SK-N-SH (cell line): ENCODE measurements at regions not wholly inside any gene's neighbourhood (a gene's known extent, or its start where the extent isn't known, plus 50 kb on each side); places are given as distances from the start of the nearest gene placed in this dataset.

Source experiments
- CTCF ChIA-PET: fragments of 300-600, 350-600 bp; formaldehyde crosslinking; extraction: SDS; loops from one replicate; lab custom pipeline; 2021; lab: Yijun Ruan, JAX
- POLR2A ChIA-PET: fragments of 350-600 bp; sonication (Branson Sonifier 250); formaldehyde crosslinking; extraction: SDS; loops from one replicate; lab custom pipeline; 2020; ENCODE audit warnings: antibody characterized with exemption, inconsistent platforms; lab: Yijun Ruan, JAX
- DNase-seq: peaks from one replicate; pipeline ENCODE4 v3.0.0; 2012
- H2AFZ ChIP-seq: fragments of 200-600 bp; sonication (generic); 2 replicates; pipeline ENCODE4 v1.8.1; 2016; ENCODE audit warnings: antibody characterized with exemption, mild to moderate bottlenecking, low read depth
- H3F3A ChIP-seq: fragments of 200-600 bp; sonication (generic); replicated peaks from 2 replicates; pipeline ENCODE3; 2016; ENCODE audit warnings: antibody characterized with exemption, mild to moderate bottlenecking; ENCODE audit not compliant: insufficient read depth
- H3K27ac ChIP-seq, 2 experiments: fragments of 200-500 bp in 1 of 2; fragments of 200-600 bp in 1 of 2; sonication (Bioruptor generic) in 1 of 2; sonication (generic), shearing (Covaris generic) in 1 of 2; 2 replicates each; pipeline versions ENCODE4 v1.5.1 to v1.6.1; 2014 to 2016; ENCODE audit warnings: low read depth in 2 of 2, inconsistent platforms in 1 of 2, low read length in 1 of 2, mild to moderate bottlenecking in 1 of 2, mixed read lengths in 1 of 2
- H3K27me3 ChIP-seq: fragments of 200-600 bp; sonication (generic), shearing (Covaris generic); 2 replicates; pipeline ENCODE4 v1.6.1; 2016; ENCODE audit warnings: mixed run types; ENCODE audit not compliant: insufficient read depth
- H3K36me3 ChIP-seq, 2 experiments: fragments of 200-500 bp in 1 of 2; fragments of 200-600 bp in 1 of 2; sonication (Bioruptor generic) in 1 of 2; sonication (generic) in 1 of 2; replicated peaks in 1 of 2; 2 replicates each; pipeline versions ENCODE3 to v1.5.1; 2014 to 2016; ENCODE audit warnings: low read length in 1 of 2, mild to moderate bottlenecking in 1 of 2; ENCODE audit not compliant: insufficient read depth in 2 of 2, control insufficient read depth in 1 of 2
- H3K4me1 ChIP-seq, 2 experiments: fragments of 200-500 bp in 1 of 2; fragments of 200-600 bp in 1 of 2; sonication (Bioruptor generic) in 1 of 2; sonication (generic), shearing (Covaris generic) in 1 of 2; 2 replicates each; pipeline versions ENCODE4 v1.5.1 to v1.6.1; 2014 to 2016; ENCODE audit warnings: low read depth in 1 of 2, low read length in 1 of 2, mixed run types in 1 of 2; ENCODE audit not compliant: insufficient read depth in 2 of 2, control insufficient read depth in 1 of 2
- H3K4me2 ChIP-seq: fragments of 200-600 bp; sonication (generic), shearing (Covaris generic); 2 replicates; pipeline ENCODE4 v1.6.1; 2017; ENCODE audit warnings: mixed run types
- H3K4me3 ChIP-seq, 2 experiments: fragments of 200-500 bp in 1 of 2; fragments of 200-600 bp in 1 of 2; sonication (Bioruptor generic) in 1 of 2; sonication (generic), shearing (Covaris generic) in 1 of 2; 2 replicates each; pipeline versions ENCODE4 v1.5.1 to v1.8.1; 2014 to 2016; ENCODE audit warnings: low read depth in 2 of 2, inconsistent platforms in 1 of 2, low read length in 1 of 2, mild to moderate bottlenecking in 1 of 2, mixed read lengths in 1 of 2, moderate library complexity in 1 of 2
- H3K79me2 ChIP-seq: fragments of 200-600 bp; sonication (generic); 2 replicates; pipeline ENCODE4 v1.8.1; 2017; ENCODE audit warnings: mild to moderate bottlenecking; ENCODE audit not compliant: insufficient read depth
- H3K9ac ChIP-seq: fragments of 200-600 bp; sonication (generic); 2 replicates; pipeline ENCODE4 v1.6.1; 2017; ENCODE audit warnings: mixed run types
- H3K9me2 ChIP-seq: fragments of 200-600 bp; sonication (generic); 2 replicates; pipeline ENCODE4 v1.6.1; 2017; ENCODE audit warnings: mixed run types
- H3K9me3 ChIP-seq: fragments of 200-600 bp; sonication (generic); 2 replicates; pipeline ENCODE4 v1.6.1; 2017; ENCODE audit warnings: mixed run types, mild to moderate bottlenecking, moderate library complexity
- H4K20me1 ChIP-seq: fragments of 200-600 bp; sonication (generic); 2 replicates; pipeline ENCODE4 v1.6.1; 2017; ENCODE audit warnings: mild to moderate bottlenecking, mixed run types; ENCODE audit not compliant: insufficient read depth
- CHD2 ChIP-seq: fragments of 150-350 bp; IDR thresholded peaks from 2 replicates; pipeline ENCODE4 v1.6.1; 2018; ENCODE audit warnings: low read length; ENCODE audit not compliant: partially characterized antibody
- ELF1 ChIP-seq: IDR thresholded peaks from 2 replicates; pipeline ENCODE4 v1.4.0; 2012
- FOSL2 ChIP-seq: IDR thresholded peaks from 2 replicates; pipeline ENCODE4 v1.4.0; 2012; ENCODE audit warnings: low read depth, mild to moderate bottlenecking, moderate library complexity, borderline replicate concordance
- FOXM1 ChIP-seq: IDR thresholded peaks from 2 replicates; pipeline ENCODE4 v1.4.0; 2012; ENCODE audit warnings: low read depth, mild to moderate bottlenecking
- GABPA ChIP-seq: IDR thresholded peaks from 2 replicates; pipeline ENCODE4 v1.4.0; 2012; ENCODE audit warnings: low read depth, mild to moderate bottlenecking
- IRF3 ChIP-seq: fragments of 150-350 bp; IDR thresholded peaks from 2 replicates; pipeline ENCODE4 v1.6.1; 2016; ENCODE audit warnings: mild to moderate bottlenecking, low read depth, low read length
- JUND ChIP-seq: IDR thresholded peaks from 2 replicates; pipeline ENCODE4 v1.4.0; 2012
- MAX ChIP-seq: IDR thresholded peaks from 2 replicates; pipeline ENCODE4 v1.4.0; 2012; ENCODE audit warnings: low read depth
- MEF2A ChIP-seq: IDR thresholded peaks from 2 replicates; pipeline ENCODE4 v1.4.0; 2012; ENCODE audit warnings: low read depth, borderline replicate concordance
- NFIC ChIP-seq: IDR thresholded peaks from 2 replicates; pipeline ENCODE4 v1.4.0; 2012; ENCODE audit warnings: borderline replicate concordance
- RAD21 ChIP-seq: IDR thresholded peaks from 2 replicates; pipeline ENCODE4 v1.6.1; 2012; ENCODE audit warnings: mild to moderate bottlenecking, low read length
- RCOR1 ChIP-seq: fragments of 150-350 bp; IDR thresholded peaks from 2 replicates; pipeline ENCODE4 v1.6.1; 2017; ENCODE audit warnings: antibody characterized with exemption, low read length
- REST ChIP-seq: IDR thresholded peaks from 2 replicates; pipeline ENCODE4 v1.6.1; 2012; ENCODE audit warnings: mild to moderate bottlenecking, low read depth, low read length, moderate library complexity
- RXRA ChIP-seq: IDR thresholded peaks from 2 replicates; pipeline ENCODE4 v1.4.0; 2012; ENCODE audit warnings: low read depth, mild to moderate bottlenecking, borderline replicate concordance
- SIN3A ChIP-seq: IDR thresholded peaks from 2 replicates; pipeline ENCODE4 v1.6.1; 2012; ENCODE audit warnings: low read depth, mild to moderate bottlenecking, low read length, moderate library complexity, borderline replicate concordance
- SMC3 ChIP-seq: IDR thresholded peaks from 2 replicates; pipeline ENCODE4 v1.6.1; 2012; ENCODE audit warnings: low read depth, low read length, improper control_type of control experiment
- TAF1 ChIP-seq: IDR thresholded peaks from 2 replicates; pipeline ENCODE4 v1.6.1; 2012; ENCODE audit warnings: low read depth, mild to moderate bottlenecking, low read length, moderate library complexity, borderline replicate concordance
- YY1 ChIP-seq: IDR thresholded peaks from 2 replicates; pipeline ENCODE4 v1.4.0; 2012; ENCODE audit warnings: low read depth, mild to moderate bottlenecking
- WGBS: methylation state at CpG from one replicate; pipeline ENCODE4 v1.1.6; 2017; ENCODE audit warnings: low lambda C conversion rate; 5-methylcytosine and 5-hydroxymethylcytosine counted together
- TF ChIP-seq, protein P1 (sequence below): IDR thresholded peaks from 2 replicates; pipeline ENCODE4; 2012
- TF ChIP-seq, protein P2 (sequence below): fragments of 150-350 bp; IDR thresholded peaks from 2 replicates; pipeline ENCODE4 v1.6.1; 2017; ENCODE audit warnings: antibody characterized with exemption, low read length, low read depth, borderline replicate concordance

DNA sequence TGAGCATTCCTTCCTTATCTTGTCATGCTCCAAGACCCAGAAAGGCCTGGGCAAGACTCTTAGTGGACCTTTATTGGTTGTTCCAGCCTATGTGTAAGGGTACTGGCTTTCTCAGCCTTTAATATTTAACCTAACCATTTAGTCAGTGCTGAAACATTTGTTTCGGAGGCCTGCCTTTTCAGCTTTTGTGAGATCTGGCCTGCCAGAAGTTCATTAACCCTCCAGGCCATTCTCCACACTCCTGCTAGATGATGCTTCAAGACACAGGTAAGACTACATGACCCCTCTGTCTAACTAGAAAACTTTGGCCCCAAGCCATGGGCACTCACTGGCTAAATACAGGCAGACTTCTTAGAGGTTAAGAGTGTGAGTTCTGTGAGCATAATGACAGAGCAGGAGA lies 138.4 kb upstream of the ZP4 start:
- H3F3A ChIP-seq: no peaks in the 10 kb centered on the region
- H3K4me2 ChIP-seq: no peak overlapping the region
- H3K4me3 ChIP-seq: no peak overlapping the region
- H3K9me2 ChIP-seq: no peaks in the 10 kb centered on the region
- WGBS: 67% methylated on average over 1 of the region's 1 CpG
- H3K36me3 ChIP-seq: no peaks in the 10 kb centered on the region
- no peak for TF ChIP-seq RXRA
- TF ChIP-seq, protein P1, sequence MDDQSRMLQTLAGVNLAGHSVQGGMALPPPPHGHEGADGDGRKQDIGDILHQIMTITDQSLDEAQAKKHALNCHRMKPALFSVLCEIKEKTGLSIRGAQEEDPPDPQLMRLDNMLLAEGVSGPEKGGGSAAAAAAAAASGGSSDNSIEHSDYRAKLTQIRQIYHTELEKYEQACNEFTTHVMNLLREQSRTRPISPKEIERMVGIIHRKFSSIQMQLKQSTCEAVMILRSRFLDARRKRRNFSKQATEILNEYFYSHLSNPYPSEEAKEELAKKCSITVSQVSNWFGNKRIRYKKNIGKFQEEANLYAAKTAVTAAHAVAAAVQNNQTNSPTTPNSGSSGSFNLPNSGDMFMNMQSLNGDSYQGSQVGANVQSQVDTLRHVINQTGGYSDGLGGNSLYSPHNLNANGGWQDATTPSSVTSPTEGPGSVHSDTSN: no peak
- TF ChIP-seq ELF1: no peak
- no peak for TF ChIP-seq MAX
- no peak for TF ChIP-seq MEF2A
- no peak for TF ChIP-seq SIN3A
- TF ChIP-seq RCOR1: no peak
- no peak for TF ChIP-seq FOSL2
- no peak for TF ChIP-seq JUND
- TF ChIP-seq YY1: no peak
- TF ChIP-seq FOXM1: no peak
- TF ChIP-seq RAD21: no peak
- TF ChIP-seq, all 33 proteins: peak for 0
- no peaks in the 10 kb centered on the region for H3K4me1 ChIP-seq
- H3K27ac ChIP-seq: no peak overlapping the region
- H3K9me3 ChIP-seq: 0 out of 2 replicates have a peak, but pooled peaks cover 6% of the 10 kb centered on the region
- ChIA-PET CTCF (no interaction called here), POLR2A (no interaction called here)
- no peaks in the 10 kb centered on the region for H4K20me1 ChIP-seq
- H3K79me2 ChIP-seq: no peaks in the 10 kb centered on the region
- no peak overlapping the region for H3K9ac ChIP-seq
- no peaks in the 10 kb centered on the region for H3K27me3 ChIP-seq
- DNase-seq: no peak
- no peak overlapping the region for H2AFZ ChIP-seq

GRCh38 chr1:238027366-238027765 lies 136.6 kb upstream of the ZP4 start:
- Histone ChIP-seq H3K9ac (no peak overlapping the region), H3K4me2 (no peak overlapping the region), H2AFZ (no peak overlapping the region), H3K27me3 (no peaks in the 10 kb centered on the region), H4K20me1 (no peaks in the 10 kb centered on the region), H3K9me3 (0 out of 2 replicates have a peak, but pooled peaks cover 6% of the 10 kb centered on the region), H3K79me2 (no peaks in the 10 kb centered on the region), H3F3A (no peaks in the 10 kb centered on the region), H3K9me2 (no peaks in the 10 kb centered on the region), H3K27ac (no peak overlapping the region), H3K36me3 (no peaks in the 10 kb centered on the region), H3K4me1 (no peaks in the 10 kb centered on the region), H3K4me3 (no peak overlapping the region)
- ChIA-PET CTCF (interaction anchor here (1.0 kb wide), 1 partner anchor 10 kb away, joined by 3 read pairs; no protein-coding TSS in a partner anchor), POLR2A (no interaction called here)
- DNase-seq: no peak
- WGBS: 25% methylated on average over 2 of the region's 2 CpGs
- no peak for TF ChIP-seq ELF1
- no peak for TF ChIP-seq NFIC
- TF ChIP-seq SIN3A: no peak
- TF ChIP-seq, protein P1: no peak
- no peak for TF ChIP-seq FOXM1
- TF ChIP-seq, protein P2, sequence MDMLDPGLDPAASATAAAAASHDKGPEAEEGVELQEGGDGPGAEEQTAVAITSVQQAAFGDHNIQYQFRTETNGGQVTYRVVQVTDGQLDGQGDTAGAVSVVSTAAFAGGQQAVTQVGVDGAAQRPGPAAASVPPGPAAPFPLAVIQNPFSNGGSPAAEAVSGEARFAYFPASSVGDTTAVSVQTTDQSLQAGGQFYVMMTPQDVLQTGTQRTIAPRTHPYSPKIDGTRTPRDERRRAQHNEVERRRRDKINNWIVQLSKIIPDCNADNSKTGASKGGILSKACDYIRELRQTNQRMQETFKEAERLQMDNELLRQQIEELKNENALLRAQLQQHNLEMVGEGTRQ: no peak
- TF ChIP-seq TAF1: no peak
- TF ChIP-seq SMC3: no peak
- TF ChIP-seq GABPA: no peak
- TF ChIP-seq MAX: no peak
- TF ChIP-seq RXRA: no peak
- no peak for TF ChIP-seq REST
- no peak for TF ChIP-seq IRF3
- TF ChIP-seq CHD2: no peak
